Hematopoietic multipotent progenitor cell treated with erythropoietin and hydrocortisone succinate and interleukin-3 and kit ligand, for 17 days (in vitro differentiated cells): ENCODE measurements at regions not wholly inside any gene's neighbourhood (a gene's known extent, or its start where the extent isn't known, plus 50 kb on each side); places are given as distances from the start of the nearest gene placed in this dataset.

ENCODE experiments used
- DNase-seq: peaks from one replicate; pipeline ENCODE4 v3.0.0-alpha.2; 2015; ENCODE audit warnings: low spot score

- DNase-seq, result no peak
Observed at GRCh38 chr1:38541223-38541622, 318.3 kb downstream of the RRAGC start.

GRCh38 chr1:38539931-38540330, 319.6 kb downstream of the RRAGC start:
- DNase-seq, result no peak

GRCh38 chr1:38538834-38539233, 320.7 kb downstream of the RRAGC start:
- DNase-seq, result no peak

- no peak for DNase-seq
Observed at GRCh38 chr1:38536089-38536488, 323.5 kb downstream of the RRAGC start.

GRCh38 chr1:38534473-38534823, 325.1 kb downstream of the RRAGC start:
- DNase-seq, result no peak

- no peak for DNase-seq
Observed at GRCh38 chr1:38533772-38534472, 325.6 kb downstream of the RRAGC start.

GRCh38 chr1:38530957-38531356, 328.6 kb downstream of the RRAGC start:
- DNase-seq, result no peak

GRCh38 chr1:38529946-38530345, 329.6 kb downstream of the RRAGC start:
- no peak for DNase-seq

- no peak for DNase-seq
Observed at GRCh38 chr1:38529391-38529790, 330.2 kb downstream of the RRAGC start.

- no peak for DNase-seq
Observed at GRCh38 chr1:38528623-38529022, 330.9 kb downstream of the RRAGC start.

GRCh38 chr1:38527373-38527966, 332.1 kb downstream of the RRAGC start:
- DNase-seq, result no peak

GRCh38 chr1:38526046-38526445, 333.5 kb downstream of the RRAGC start:
- DNase-seq, result no peak

GRCh38 chr1:38525343-38526043, 334.1 kb downstream of the RRAGC start:
- DNase-seq, result no peak

- DNase-seq, result no peak
Observed at GRCh38 chr1:38524025-38524641, 335.4 kb downstream of the RRAGC start.

GRCh38 chr1:38523568-38523939, 336.0 kb downstream of the RRAGC start:
- DNase-seq, result no peak

GRCh38 chr1:38522915-38523567, 336.5 kb downstream of the RRAGC start:
- no peak for DNase-seq

- DNase-seq, result no peak
Observed at GRCh38 chr1:38516560-38516959, 343.0 kb downstream of the RRAGC start.

GRCh38 chr1:38512789-38513188, 346.8 kb downstream of the RRAGC start:
- DNase-seq, result no peak

GRCh38 chr1:38512024-38512767, 347.4 kb downstream of the RRAGC start:
- no peak for DNase-seq

- no peak for DNase-seq
Observed at GRCh38 chr1:38508232-38508631, 351.3 kb downstream of the RRAGC start.

- no peak for DNase-seq
Observed at GRCh38 chr1:38507563-38507962, 352.0 kb downstream of the RRAGC start.

GRCh38 chr1:38505944-38506343, 353.6 kb downstream of the RRAGC start:
- DNase-seq, result no peak
